ENCODE measurements at regions not wholly inside any gene's neighbourhood (a gene's known extent, or its start where the extent isn't known, plus 50 kb on each side); places are given as distances from the start of the nearest gene placed in this dataset.

GRCh38 chr22:49603016-49603415 is 224.7 kb downstream of the BRD1 start:
- Histone ChIP-seq H3K56ac (ENCODE audit: extremely low read depth, insufficient read depth, low read length) (no peak overlapping the region), H3K18ac (ENCODE audit: low read depth, low read length) (no peak overlapping the region), H2AFZ (replicated peaks; ENCODE audit: low read length, poor library complexity) (no peak overlapping the region), H4K5ac (ENCODE audit: low read depth, low read length) (no peak overlapping the region), H4K20me1 (ENCODE audit: insufficient read depth, low read length) (no peaks in the 10 kb centered on the region), H4K91ac (ENCODE audit: insufficient read depth, low read depth, low read length) (no peak overlapping the region), H3K4me1 (ENCODE audit: control insufficient read depth, insufficient read depth, low read length) (no peaks in the 10 kb centered on the region), H2AK9ac (replicated peaks; ENCODE audit: low read depth, low read length, poor library complexity) (no peak overlapping the region), H2BK20ac (ENCODE audit: low read depth, low read length) (no peak overlapping the region), H3K4me2 (ENCODE audit: low read depth, low read length) (no peak overlapping the region), H3K9me3 (ENCODE audit: control insufficient read depth, insufficient read depth, low read length) (peaks cover 58% of the 10 kb centered on the region), H3K23ac (ENCODE audit: low read depth, low read length) (no peak overlapping the region), H3K79me1 (ENCODE audit: low read depth in 1 of 2, low read length in 2 of 2) (no peaks in the 10 kb centered on the region), H3K27ac (ENCODE audit: insufficient read depth, low read length) (no peak overlapping the region), H3K9ac (ENCODE audit: low read depth, low read length) (no peak overlapping the region), H3K14ac (replicated peaks; ENCODE audit: low read depth, low read length) (no peak overlapping the region), H3K4me3 (ENCODE audit: insufficient read depth, low read depth, low read length) (no peak overlapping the region), H3K4ac (ENCODE audit: low read depth, low read length) (no peak overlapping the region), H4K8ac (ENCODE audit: low read depth in 2 of 2, low read length in 2 of 2) (no peak overlapping the region), H2AK5ac (ENCODE audit: low read depth, low read length) (no peak overlapping the region), H2BK15ac (ENCODE audit: low read depth, low read length) (no peak overlapping the region), H3K36me3 (ENCODE audit: control insufficient read depth, insufficient read depth, low read length) (no peaks in the 10 kb centered on the region), H3K27me3 (ENCODE audit: control insufficient read depth, insufficient read depth, low read length) (no peaks in the 10 kb centered on the region), H3K9me1 (ENCODE audit: insufficient read depth, low read length) (no peaks in the 10 kb centered on the region), H2BK5ac (ENCODE audit: low read depth, low read length, poor library complexity, severe bottlenecking) (no peak overlapping the region), H2BK120ac (ENCODE audit: low read depth, low read length) (no peak overlapping the region)
- intact Hi-C loops (cut with micrococcal nuclease), result no loop called here
- in situ Hi-C loops (cut with MboI; ENCODE audit: low sequenced_read_pairs), result no loop called here
- BruUV-seq (replicated peaks), result no TSS peak
- ATAC-seq (ENCODE audit: low read depth) (no peak), DNase-seq (no peak)
- CTCF ChIA-PET, result no interaction called here
- dilution Hi-C loops (cut with HindIII; ENCODE audit: low sequenced_read_pairs, unreplicated experiment), result no loop called here
- TF ChIP-seq RFX5 (IDR thresholded peaks at IDR 0.05; ENCODE audit: low read depth, low read length) (no peak), BHLHE40 (IDR thresholded peaks at IDR 0.05; ENCODE audit: low read depth, low read length) (no peak), FOS (IDR thresholded peaks at IDR 0.05; ENCODE audit: low read depth, low read length) (no peak), POLR2A (IDR thresholded peaks at IDR 0.05; ENCODE audit: low read depth, low read length) (no peak), CHD1 (IDR thresholded peaks at IDR 0.05; ENCODE audit: low read depth, low read length) (no peak), CEBPB (IDR thresholded peaks at IDR 0.05; ENCODE audit: low read depth, low read length) (no peak), SMC3 (IDR thresholded peaks at IDR 0.05; ENCODE audit: low read depth, low read length) (no peak), ELK1 (IDR thresholded peaks at IDR 0.05; ENCODE audit: borderline replicate concordance, low read depth, low read length) (no peak), RAD21 (IDR thresholded peaks at IDR 0.05; ENCODE audit: low read length) (no peak), USF2 (IDR thresholded peaks at IDR 0.05; ENCODE audit: low read depth, low read length) (no peak)
- POLR2A ChIA-PET (ENCODE audit: unreplicated experiment), result no interaction called here
- 65% methylated on average over 2 of the region's 10 CpGs; no CpG with 5 or more reads in 1 of the 2 experiments for WGBS, 2 experiments (ENCODE audit: extremely low coverage in 2 of 2, insufficient read length in 1 of 2)

All from IMR-90 (cell line).